Nephron (organoid): ENCODE measurements at regions not wholly inside any gene's neighbourhood (a gene's known extent, or its start where the extent isn't known, plus 50 kb on each side); places are given as distances from the start of the nearest gene placed in this dataset.

Experiments used
- H3K27ac Mint-ChIP-seq, 3 experiments: 2 replicates each; pipeline ENCODE4 v1.8.0; 2020; ENCODE audit warnings: mixed read lengths in 3 of 3, mild to moderate bottlenecking in 2 of 3, moderate library complexity in 1 of 3
- H3K27me3 Mint-ChIP-seq: 2 replicates; pipeline ENCODE4 v1.8.0; 2021; ENCODE audit warnings: low read depth, mild to moderate bottlenecking, moderate library complexity, mixed read lengths
- H3K36me3 Mint-ChIP-seq: 2 replicates; pipeline ENCODE4 v1.8.0; 2020; ENCODE audit warnings: low read depth, mixed read lengths
- H3K4me1 Mint-ChIP-seq: 2 replicates; pipeline ENCODE4 v1.8.0; 2020; ENCODE audit warnings: mixed read lengths
- H3K4me3 Mint-ChIP-seq, 3 experiments: 2 replicates each; pipeline ENCODE4 v1.8.0; 2020; ENCODE audit warnings: mild to moderate bottlenecking in 3 of 3, mixed read lengths in 3 of 3, moderate library complexity in 2 of 3
- H3K9me3 Mint-ChIP-seq: 2 replicates; pipeline ENCODE4 v1.8.0; 2020; ENCODE audit warnings: mixed read lengths
- TF ChIP-seq, protein P1 (sequence below), 3 experiments: fragments of 200-600 bp; sonication (generic); IDR thresholded peaks; one replicate each; pipeline ENCODE4 v1.5.0; 2021; ENCODE audit warnings: antibody characterized with exemption in 3 of 3; ENCODE audit not compliant: unreplicated experiment in 3 of 3

DNA sequence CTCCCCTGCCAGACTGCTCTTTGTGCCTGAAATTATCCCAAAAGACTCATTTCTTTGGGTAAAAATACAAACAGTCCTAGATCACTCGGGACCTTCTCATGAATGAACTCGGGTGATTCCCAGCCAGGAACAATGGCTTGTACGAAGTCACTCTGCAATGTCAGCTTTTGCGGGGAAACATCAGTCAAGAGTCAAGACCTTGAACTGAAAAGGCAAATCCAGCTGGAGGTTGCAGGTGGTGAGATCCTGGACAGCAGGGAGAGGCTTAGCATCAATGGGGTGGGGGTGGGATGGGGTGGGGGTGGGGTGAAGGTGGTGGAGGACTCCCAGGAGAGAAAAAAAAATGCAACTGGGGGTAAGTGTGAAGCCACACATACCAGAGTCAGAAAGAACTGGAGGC is 115.0 kb upstream of the SLC25A33 start:
- peaks cover 30% of the 10 kb centered on the region for H3K4me1 Mint-ChIP-seq
- H3K27me3 Mint-ChIP-seq, result peaks cover 4% of the 10 kb centered on the region
- TF ChIP-seq, protein P1, sequence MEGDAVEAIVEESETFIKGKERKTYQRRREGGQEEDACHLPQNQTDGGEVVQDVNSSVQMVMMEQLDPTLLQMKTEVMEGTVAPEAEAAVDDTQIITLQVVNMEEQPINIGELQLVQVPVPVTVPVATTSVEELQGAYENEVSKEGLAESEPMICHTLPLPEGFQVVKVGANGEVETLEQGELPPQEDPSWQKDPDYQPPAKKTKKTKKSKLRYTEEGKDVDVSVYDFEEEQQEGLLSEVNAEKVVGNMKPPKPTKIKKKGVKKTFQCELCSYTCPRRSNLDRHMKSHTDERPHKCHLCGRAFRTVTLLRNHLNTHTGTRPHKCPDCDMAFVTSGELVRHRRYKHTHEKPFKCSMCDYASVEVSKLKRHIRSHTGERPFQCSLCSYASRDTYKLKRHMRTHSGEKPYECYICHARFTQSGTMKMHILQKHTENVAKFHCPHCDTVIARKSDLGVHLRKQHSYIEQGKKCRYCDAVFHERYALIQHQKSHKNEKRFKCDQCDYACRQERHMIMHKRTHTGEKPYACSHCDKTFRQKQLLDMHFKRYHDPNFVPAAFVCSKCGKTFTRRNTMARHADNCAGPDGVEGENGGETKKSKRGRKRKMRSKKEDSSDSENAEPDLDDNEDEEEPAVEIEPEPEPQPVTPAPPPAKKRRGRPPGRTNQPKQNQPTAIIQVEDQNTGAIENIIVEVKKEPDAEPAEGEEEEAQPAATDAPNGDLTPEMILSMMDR (IDR thresholded peaks at IDR 0.05; ENCODE audit: unreplicated experiment in 3 of 3), result no peak
- no peaks in the 10 kb centered on the region for H3K9me3 Mint-ChIP-seq
- peak overlapping the region in 2 of 3 experiments; percentile 29 to 54 for H3K27ac Mint-ChIP-seq
- H3K36me3 Mint-ChIP-seq, result no peaks in the 10 kb centered on the region
- no peak overlapping the region for H3K4me3 Mint-ChIP-seq

DNA sequence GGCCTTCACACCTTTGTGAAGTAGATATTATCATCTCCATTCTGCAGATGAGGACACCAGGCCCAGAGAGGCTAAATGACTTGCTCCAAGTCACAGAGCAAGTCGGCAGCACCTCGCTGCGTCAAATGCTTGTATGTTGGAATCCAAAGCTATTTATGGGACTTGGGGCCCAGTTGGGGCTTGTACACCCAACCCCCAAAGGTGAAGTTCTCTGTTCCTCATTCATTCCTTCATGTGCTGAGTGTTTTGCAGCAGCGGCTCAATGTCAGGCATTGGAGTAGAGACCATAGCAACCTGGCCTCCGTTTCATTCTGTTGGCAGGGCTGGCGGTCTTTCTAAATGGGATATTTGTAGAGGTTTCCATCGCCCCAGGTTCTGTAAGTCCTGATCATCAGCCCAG is 113.4 kb upstream of the SLC25A33 start:
- Mint-ChIP-seq H3K4me3 (no peak overlapping the region), H3K9me3 (no peaks in the 10 kb centered on the region), H3K27me3 (peaks cover 4% of the 10 kb centered on the region), H3K36me3 (no peaks in the 10 kb centered on the region), H3K27ac (peak overlapping the region in 2 of 3 experiments; percentile 27 to 53), H3K4me1 (peaks cover 42% of the 10 kb centered on the region)
- TF ChIP-seq, protein P1 (IDR thresholded peaks at IDR 0.05; ENCODE audit: unreplicated experiment in 3 of 3), result no peak

DNA sequence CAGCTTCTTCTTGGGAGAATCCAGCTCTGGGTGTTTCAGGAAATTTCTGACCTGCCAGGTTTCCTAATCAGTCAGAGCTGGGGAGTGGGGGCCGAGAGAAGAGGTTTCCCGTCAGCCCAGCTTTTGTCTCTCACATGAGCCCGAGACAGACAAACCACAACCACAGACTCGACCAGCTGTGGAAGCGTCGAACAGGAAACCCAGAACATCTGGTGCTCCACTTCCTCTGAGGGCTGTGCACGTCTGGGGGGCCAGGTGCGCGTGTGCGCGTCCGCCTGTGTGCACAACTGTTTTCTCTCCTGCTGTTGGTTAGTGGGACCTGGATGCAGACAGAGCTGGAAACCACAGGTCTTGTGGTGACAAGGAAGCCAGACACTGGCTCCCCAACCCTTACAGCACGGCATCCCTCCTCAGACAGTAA is 113.0 kb upstream of the SLC25A33 start:
- H3K4me3 Mint-ChIP-seq, result no peak overlapping the region
- no peaks in the 10 kb centered on the region for H3K36me3 Mint-ChIP-seq
- TF ChIP-seq, protein P1 (IDR thresholded peaks at IDR 0.05; ENCODE audit: unreplicated experiment in 3 of 3), result no peak
- peak overlapping the region in 1 of 3 experiments; percentile 33 for H3K27ac Mint-ChIP-seq
- peaks cover 42% of the 10 kb centered on the region for H3K4me1 Mint-ChIP-seq
- peaks cover 4% of the 10 kb centered on the region for H3K27me3 Mint-ChIP-seq
- H3K9me3 Mint-ChIP-seq, result no peaks in the 10 kb centered on the region

DNA sequence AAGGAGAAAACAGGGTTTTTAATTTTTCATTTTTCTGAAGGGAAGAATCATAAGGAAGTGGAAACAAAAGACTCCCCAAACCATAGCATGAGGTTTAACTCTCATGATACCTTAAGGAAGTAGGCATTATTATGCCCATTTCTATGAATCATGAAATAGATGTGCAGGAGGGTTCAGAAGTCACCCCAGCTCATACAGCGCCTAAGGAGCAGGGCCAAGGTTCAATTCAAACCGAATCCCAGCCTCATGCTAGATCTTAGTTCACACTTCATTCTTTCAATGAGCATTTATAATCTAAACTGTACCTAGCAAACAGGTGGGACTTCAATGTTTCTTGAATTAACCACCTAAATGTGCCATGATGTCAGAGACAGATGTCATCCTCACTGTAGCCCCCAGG is 111.9 kb upstream of the SLC25A33 start:
- TF ChIP-seq, protein P1 (IDR thresholded peaks at IDR 0.05; ENCODE audit: unreplicated experiment in 3 of 3), result no peak
- Mint-ChIP-seq H3K4me3 (peak overlapping the region; percentile 25 to 65 (median 58)), H3K9me3 (no peaks in the 10 kb centered on the region), H3K36me3 (no peaks in the 10 kb centered on the region), H3K27me3 (peaks cover 6% of the 10 kb centered on the region), H3K4me1 (peaks cover 33% of the 10 kb centered on the region), H3K27ac (no peak overlapping the region)

DNA sequence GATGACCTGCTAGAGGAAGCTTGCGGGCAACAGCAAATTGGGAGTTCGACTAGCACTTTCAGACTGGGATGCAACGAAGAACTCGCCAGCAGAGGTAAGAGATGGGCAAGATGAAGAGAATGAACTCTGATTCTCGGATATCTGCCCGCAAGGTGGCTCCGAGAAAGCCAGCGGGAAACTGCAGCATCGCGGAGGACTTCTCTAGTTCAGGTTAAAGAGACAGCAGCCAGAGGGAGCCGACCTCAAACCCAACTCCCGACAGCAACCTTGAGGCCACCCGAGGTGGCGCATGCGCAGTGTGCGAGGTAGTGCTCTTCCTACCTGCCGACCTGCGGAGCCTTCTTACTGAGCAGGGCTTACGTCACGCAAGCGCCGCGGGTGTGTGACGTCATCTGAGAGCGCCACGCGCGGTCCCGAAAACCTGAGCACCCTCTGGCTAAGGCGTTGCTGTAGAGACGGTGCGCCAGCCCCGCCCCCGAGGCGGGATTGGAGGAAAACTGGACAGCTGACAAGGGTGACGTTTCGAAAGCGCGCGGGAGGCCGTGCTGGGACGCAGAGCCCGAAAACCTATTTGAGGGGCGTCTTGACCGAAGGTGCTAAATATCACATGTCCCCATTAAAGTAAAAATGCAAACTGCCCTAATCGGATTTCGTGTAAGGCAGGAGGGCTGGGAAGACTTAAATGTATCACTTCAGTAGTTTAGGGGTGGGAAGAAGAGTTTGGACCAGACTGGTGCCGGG is 110.5 kb upstream of the SLC25A33 start:
- H3K27me3 Mint-ChIP-seq, result peaks cover 7% of the 10 kb centered on the region
- H3K9me3 Mint-ChIP-seq, result no peaks in the 10 kb centered on the region
- H3K27ac Mint-ChIP-seq, result peak overlapping the region; percentile 92 to 99 (median 97)
- TF ChIP-seq, protein P1 (IDR thresholded peaks at IDR 0.05; ENCODE audit: unreplicated experiment in 3 of 3), result peak in 1 of 3 experiments; percentile 27
- no peaks in the 10 kb centered on the region for H3K36me3 Mint-ChIP-seq
- H3K4me3 Mint-ChIP-seq, result peak overlapping the region; percentile 90 to 96 (median 93)
- peaks cover 27% of the 10 kb centered on the region for H3K4me1 Mint-ChIP-seq

DNA sequence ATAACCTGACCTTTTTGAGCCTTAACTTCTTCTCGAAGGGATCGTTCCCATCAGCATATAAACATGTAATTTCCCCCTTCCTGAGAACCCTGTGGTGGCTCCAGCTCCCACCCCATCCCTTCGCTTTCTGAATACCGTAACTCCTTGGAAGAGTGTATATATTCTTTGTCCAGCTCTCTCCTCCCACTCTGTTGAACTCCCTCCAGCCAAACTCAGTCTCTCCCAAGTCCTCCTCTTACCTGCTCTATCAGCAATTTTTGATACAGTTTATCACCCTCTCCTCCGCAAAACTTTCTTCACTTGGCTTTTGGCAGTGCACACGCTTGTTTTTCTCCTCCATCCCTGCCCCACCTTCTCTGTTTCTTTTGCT is 109.9 kb upstream of the SLC25A33 start:
- Mint-ChIP-seq H3K27me3 (peaks cover 7% of the 10 kb centered on the region), H3K4me3 (peak overlapping the region; percentile 90 to 96 (median 93)), H3K36me3 (no peaks in the 10 kb centered on the region), H3K4me1 (peaks cover 25% of the 10 kb centered on the region), H3K9me3 (no peaks in the 10 kb centered on the region), H3K27ac (peak overlapping the region; percentile 92 to 99 (median 97))
- TF ChIP-seq, protein P1 (IDR thresholded peaks at IDR 0.05; ENCODE audit: unreplicated experiment in 3 of 3), result no peak
